Osteoblast (primary cell): ENCODE measurements at regions not wholly inside any gene's neighbourhood (a gene's known extent, or its start where the extent isn't known, plus 50 kb on each side); places are given as distances from the start of the nearest gene placed in this dataset.

ENCODE experiments used
- DNase-seq: peaks from one replicate; pipeline ENCODE4 v3.0.0; 2011; ENCODE audit warnings: low spot score, mixed read lengths; ENCODE audit not compliant: insufficient read length; ENCODE audit errors: missing footprints
- H2AFZ ChIP-seq: 2 replicates; pipeline ENCODE4 v1.6.0; 2011; ENCODE audit warnings: mild to moderate bottlenecking, low read length
- H3K27ac ChIP-seq: 2 replicates; pipeline ENCODE4 v1.5.1; 2011; ENCODE audit warnings: mild to moderate bottlenecking, low read depth, low read length, moderate library complexity
- H3K27me3 ChIP-seq: 2 replicates; pipeline ENCODE4 v1.6.0; 2012; ENCODE audit warnings: mild to moderate bottlenecking, control low read depth, inconsistent platforms, low read length, moderate library complexity; ENCODE audit not compliant: insufficient read depth
- H3K36me3 ChIP-seq: 2 replicates; pipeline ENCODE4 v1.5.1; 2011; ENCODE audit warnings: mild to moderate bottlenecking, low read length, control low read depth, moderate library complexity; ENCODE audit not compliant: insufficient read depth
- H3K4me1 ChIP-seq: 2 replicates; pipeline ENCODE4 v1.5.1; 2011; ENCODE audit warnings: mild to moderate bottlenecking, low read length, control low read depth, moderate library complexity; ENCODE audit not compliant: insufficient read depth
- H3K4me2 ChIP-seq: 2 replicates; pipeline ENCODE4 v1.6.0; 2011; ENCODE audit warnings: mild to moderate bottlenecking, low read length; ENCODE audit not compliant: insufficient read depth
- H3K4me3 ChIP-seq: fragments of 200-600 bp; sonication (generic); 3 replicates; pipeline ENCODE4 v1.5.1; 2012; ENCODE audit warnings: mild to moderate bottlenecking, low read length, inconsistent platforms; ENCODE audit not compliant: insufficient read depth
- H3K79me2 ChIP-seq: 2 replicates; pipeline ENCODE4 v1.6.0; 2012; ENCODE audit warnings: mild to moderate bottlenecking, low read length, control low read depth, inconsistent platforms; ENCODE audit not compliant: insufficient read depth
- H3K9me3 ChIP-seq: 2 replicates; pipeline ENCODE4 v1.5.1; 2011; ENCODE audit warnings: low read depth, low read length, control low read depth
- H4K20me1 ChIP-seq: 2 replicates; pipeline ENCODE4 v1.6.0; 2012; ENCODE audit warnings: mild to moderate bottlenecking, low read length, control low read depth; ENCODE audit not compliant: insufficient read depth
- TF ChIP-seq, protein P1 (sequence below): IDR thresholded peaks from 2 replicates; pipeline ENCODE4 v1.5.1; 2011; ENCODE audit warnings: mild to moderate bottlenecking, low read depth, low read length, moderate library complexity; ENCODE audit errors: extremely low read depth

DNA sequence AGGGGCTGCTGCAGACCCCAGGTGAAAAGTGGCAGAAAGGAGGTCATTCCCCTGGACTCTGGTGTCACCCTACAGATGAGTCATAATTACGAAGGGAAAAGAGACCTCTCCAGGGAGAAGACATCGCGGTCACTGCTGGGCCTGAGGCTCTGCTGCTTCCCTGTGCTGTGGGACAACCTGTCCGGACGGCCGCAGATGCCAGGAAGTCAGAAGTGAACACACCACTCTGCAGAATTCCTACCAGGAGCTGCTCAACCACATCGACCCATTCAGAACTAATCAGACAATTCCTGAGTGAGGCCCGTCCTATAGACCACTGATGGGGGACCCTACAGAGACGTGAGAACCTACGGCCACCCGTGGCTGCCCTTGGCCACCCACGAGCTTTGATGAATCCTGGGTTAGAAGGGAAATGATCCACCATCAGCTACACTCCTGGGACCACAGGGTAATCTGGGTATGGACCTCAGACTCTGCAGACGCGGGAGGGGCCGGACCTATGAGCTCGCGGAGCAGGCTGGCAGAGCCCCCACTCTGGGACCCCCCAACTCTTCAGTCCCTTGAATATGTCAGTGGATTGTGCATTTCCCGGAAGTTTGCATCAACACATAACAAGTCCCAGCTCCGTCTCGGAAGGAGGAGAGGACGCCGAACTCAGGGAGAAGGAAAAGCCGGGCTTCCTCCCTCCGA lies 636.7 kb downstream of the BRD1 start:
- H3K36me3 ChIP-seq: no peaks in the 10 kb centered on the region
- H3K27me3 ChIP-seq: no peaks in the 10 kb centered on the region
- no peak for DNase-seq
- no peak overlapping the region for H3K4me3 ChIP-seq
- no peaks in the 10 kb centered on the region for H3K4me1 ChIP-seq
- no peaks in the 10 kb centered on the region for H3K79me2 ChIP-seq
- TF ChIP-seq, protein P1, sequence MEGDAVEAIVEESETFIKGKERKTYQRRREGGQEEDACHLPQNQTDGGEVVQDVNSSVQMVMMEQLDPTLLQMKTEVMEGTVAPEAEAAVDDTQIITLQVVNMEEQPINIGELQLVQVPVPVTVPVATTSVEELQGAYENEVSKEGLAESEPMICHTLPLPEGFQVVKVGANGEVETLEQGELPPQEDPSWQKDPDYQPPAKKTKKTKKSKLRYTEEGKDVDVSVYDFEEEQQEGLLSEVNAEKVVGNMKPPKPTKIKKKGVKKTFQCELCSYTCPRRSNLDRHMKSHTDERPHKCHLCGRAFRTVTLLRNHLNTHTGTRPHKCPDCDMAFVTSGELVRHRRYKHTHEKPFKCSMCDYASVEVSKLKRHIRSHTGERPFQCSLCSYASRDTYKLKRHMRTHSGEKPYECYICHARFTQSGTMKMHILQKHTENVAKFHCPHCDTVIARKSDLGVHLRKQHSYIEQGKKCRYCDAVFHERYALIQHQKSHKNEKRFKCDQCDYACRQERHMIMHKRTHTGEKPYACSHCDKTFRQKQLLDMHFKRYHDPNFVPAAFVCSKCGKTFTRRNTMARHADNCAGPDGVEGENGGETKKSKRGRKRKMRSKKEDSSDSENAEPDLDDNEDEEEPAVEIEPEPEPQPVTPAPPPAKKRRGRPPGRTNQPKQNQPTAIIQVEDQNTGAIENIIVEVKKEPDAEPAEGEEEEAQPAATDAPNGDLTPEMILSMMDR: no peak
- H4K20me1 ChIP-seq: no peaks in the 10 kb centered on the region
- no peak overlapping the region for H2AFZ ChIP-seq
- no peak overlapping the region for H3K27ac ChIP-seq
- no peak overlapping the region for H3K4me2 ChIP-seq
- no peaks in the 10 kb centered on the region for H3K9me3 ChIP-seq

DNA sequence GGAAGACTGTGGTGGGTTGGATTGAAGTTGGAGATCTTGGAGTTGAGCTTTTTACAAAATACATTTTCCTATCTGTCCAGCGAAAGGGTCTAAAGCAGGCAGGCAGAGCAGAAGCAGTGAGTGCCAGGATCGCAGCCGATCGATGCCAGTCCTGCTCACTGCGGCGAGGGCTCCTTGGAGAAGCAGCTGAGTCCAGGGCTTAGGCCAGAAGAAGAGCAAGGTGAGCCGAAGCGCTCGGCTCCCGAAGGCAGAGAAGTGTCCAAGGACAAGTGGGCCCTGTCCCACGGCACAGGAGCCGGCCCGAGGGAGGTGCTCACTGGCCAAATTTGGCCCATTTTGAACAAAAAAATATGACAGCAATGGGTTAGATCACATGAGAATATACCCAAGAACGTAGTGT lies 637.8 kb downstream of the BRD1 start:
- Histone ChIP-seq H3K27ac (no peak overlapping the region), H3K27me3 (no peaks in the 10 kb centered on the region), H3K79me2 (no peaks in the 10 kb centered on the region), H4K20me1 (no peaks in the 10 kb centered on the region), H3K9me3 (no peaks in the 10 kb centered on the region), H2AFZ (no peak overlapping the region), H3K36me3 (no peaks in the 10 kb centered on the region), H3K4me1 (no peaks in the 10 kb centered on the region), H3K4me2 (no peak overlapping the region), H3K4me3 (no peak overlapping the region)
- TF ChIP-seq, protein P1: no peak
- no peak for DNase-seq

DNA sequence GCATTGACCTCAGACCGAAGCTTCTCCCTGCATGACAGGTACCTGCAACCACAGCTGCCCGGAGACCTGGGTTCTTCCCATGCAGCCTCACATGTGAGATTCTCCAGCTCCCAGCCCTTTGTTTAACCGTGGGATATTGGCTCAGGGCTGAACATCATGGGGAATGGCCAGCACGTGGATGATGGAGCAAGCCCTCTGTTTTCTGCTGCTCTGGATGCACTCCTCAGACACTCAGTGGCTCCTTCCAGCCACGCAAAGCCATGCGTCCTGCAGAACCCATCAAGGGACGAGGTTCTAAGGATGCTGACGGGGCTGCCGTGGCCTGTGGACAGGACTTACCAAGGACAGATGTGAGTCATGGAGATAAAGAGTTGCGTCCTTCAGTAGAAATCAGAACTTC lies 639.1 kb downstream of the BRD1 start:
- Histone ChIP-seq H3K4me1 (no peaks in the 10 kb centered on the region), H3K36me3 (no peaks in the 10 kb centered on the region), H3K79me2 (no peaks in the 10 kb centered on the region), H3K9me3 (no peaks in the 10 kb centered on the region), H3K4me2 (no peak overlapping the region), H3K27ac (no peak overlapping the region), H3K27me3 (no peaks in the 10 kb centered on the region), H2AFZ (no peak overlapping the region), H4K20me1 (no peaks in the 10 kb centered on the region), H3K4me3 (no peak overlapping the region)
- TF ChIP-seq, protein P1: no peak
- DNase-seq: no peak

DNA sequence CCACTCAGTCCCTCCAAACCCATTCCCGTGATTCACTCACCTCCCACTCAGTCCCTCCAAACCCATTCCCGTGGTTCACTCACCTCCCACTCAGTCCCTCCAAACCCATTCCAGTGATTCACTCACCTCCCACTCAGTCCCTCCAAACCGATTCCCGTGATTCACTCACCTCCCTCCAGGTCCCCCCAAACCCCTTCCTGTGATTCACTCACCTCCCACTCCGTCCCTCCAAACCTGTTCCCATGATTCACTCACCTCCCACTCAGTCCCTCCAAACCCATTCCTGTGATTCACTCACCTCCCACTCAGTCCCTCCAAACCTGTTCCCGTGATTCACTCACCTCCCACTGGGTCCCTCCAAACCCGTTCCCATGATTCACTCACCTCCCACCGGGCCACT lies 639.6 kb downstream of the BRD1 start:
- Histone ChIP-seq H3K4me1 (no peaks in the 10 kb centered on the region), H3K27me3 (no peaks in the 10 kb centered on the region), H4K20me1 (no peaks in the 10 kb centered on the region), H3K4me3 (no peak overlapping the region), H3K9me3 (no peaks in the 10 kb centered on the region), H3K4me2 (no peak overlapping the region), H3K27ac (no peak overlapping the region), H3K79me2 (no peaks in the 10 kb centered on the region), H3K36me3 (no peaks in the 10 kb centered on the region), H2AFZ (no peak overlapping the region)
- no peak for DNase-seq
- TF ChIP-seq, protein P1: no peak
